D721Med (cell line): ENCODE measurements at regions not wholly inside any gene's neighbourhood (a gene's known extent, or its start where the extent isn't known, plus 50 kb on each side); places are given as distances from the start of the nearest gene placed in this dataset.

Experiments used
- DNase-seq: peaks from one replicate; pipeline ENCODE4 v3.0.0; 2011; ENCODE audit warnings: low spot score; ENCODE audit not compliant: insufficient read length
- FAIRE-seq: peaks from 2 replicates; lab custom pipeline; 2011; peaks lifted over from hg19 to GRCh38; lab: Jason Lieb, UNC
- TF ChIP-seq, protein P1 (sequence below): IDR thresholded peaks from 2 replicates; pipeline ENCODE4 v1.5.1; 2012; ENCODE audit warnings: mild to moderate bottlenecking, control low read depth; ENCODE audit not compliant: insufficient read depth; ENCODE audit errors: missing control alignments

DNA sequence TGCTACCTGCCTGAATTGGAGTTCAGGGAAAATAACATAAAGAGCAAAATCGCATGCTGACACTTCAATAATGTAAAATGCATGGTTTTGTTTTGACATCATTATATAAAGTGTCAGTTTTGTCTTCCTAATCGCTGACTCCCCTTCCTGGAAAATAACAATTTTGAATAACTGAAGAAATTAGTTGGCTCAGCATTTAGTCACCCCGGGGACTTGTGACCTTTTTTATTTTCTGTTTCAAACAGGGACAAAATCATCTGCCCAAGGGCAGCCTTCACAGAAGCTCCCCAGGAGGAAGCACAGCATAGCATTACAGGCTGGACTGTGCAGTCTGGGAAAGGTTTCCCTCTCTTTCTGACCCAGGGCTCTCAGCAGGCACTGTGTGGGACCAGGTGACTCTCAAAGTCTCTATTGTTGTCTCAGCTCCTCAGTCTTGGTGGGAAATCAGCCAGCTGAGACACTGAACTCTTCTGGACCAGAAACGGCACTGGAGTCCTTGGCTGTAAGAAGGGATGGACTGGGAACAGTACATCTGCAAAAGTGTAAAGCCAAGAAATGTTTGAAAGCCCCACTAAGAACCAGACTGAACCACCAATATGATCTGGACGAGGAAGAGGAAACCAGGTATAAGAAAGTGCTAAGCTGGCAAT, 671.3 kb upstream of the KLF4 start:
- FAIRE-seq (no peak), DNase-seq (no peak)
- TF ChIP-seq, protein P1, sequence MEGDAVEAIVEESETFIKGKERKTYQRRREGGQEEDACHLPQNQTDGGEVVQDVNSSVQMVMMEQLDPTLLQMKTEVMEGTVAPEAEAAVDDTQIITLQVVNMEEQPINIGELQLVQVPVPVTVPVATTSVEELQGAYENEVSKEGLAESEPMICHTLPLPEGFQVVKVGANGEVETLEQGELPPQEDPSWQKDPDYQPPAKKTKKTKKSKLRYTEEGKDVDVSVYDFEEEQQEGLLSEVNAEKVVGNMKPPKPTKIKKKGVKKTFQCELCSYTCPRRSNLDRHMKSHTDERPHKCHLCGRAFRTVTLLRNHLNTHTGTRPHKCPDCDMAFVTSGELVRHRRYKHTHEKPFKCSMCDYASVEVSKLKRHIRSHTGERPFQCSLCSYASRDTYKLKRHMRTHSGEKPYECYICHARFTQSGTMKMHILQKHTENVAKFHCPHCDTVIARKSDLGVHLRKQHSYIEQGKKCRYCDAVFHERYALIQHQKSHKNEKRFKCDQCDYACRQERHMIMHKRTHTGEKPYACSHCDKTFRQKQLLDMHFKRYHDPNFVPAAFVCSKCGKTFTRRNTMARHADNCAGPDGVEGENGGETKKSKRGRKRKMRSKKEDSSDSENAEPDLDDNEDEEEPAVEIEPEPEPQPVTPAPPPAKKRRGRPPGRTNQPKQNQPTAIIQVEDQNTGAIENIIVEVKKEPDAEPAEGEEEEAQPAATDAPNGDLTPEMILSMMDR, result no peak

DNA sequence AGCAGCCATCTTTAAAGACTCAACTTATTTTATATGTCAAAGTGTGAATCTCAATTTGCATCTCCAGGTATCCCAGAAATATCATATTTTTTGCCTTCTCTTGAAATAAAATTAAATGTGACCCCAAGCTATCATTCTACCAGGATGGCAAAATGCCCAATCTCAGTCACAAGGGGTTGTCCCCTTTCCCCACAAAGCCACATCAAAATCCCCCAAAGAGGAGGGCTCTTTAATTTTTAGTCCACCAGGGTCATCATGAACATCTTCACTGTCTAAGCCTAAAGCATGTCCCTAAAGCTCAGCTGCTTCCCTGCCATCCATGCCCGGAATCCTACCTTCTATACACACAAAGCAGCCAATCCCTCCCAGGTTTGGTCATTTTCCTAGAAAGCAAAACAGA, 670.5 kb upstream of the KLF4 start:
- TF ChIP-seq, protein P1, result no peak
- FAIRE-seq (no peak), DNase-seq (no peak)

DNA sequence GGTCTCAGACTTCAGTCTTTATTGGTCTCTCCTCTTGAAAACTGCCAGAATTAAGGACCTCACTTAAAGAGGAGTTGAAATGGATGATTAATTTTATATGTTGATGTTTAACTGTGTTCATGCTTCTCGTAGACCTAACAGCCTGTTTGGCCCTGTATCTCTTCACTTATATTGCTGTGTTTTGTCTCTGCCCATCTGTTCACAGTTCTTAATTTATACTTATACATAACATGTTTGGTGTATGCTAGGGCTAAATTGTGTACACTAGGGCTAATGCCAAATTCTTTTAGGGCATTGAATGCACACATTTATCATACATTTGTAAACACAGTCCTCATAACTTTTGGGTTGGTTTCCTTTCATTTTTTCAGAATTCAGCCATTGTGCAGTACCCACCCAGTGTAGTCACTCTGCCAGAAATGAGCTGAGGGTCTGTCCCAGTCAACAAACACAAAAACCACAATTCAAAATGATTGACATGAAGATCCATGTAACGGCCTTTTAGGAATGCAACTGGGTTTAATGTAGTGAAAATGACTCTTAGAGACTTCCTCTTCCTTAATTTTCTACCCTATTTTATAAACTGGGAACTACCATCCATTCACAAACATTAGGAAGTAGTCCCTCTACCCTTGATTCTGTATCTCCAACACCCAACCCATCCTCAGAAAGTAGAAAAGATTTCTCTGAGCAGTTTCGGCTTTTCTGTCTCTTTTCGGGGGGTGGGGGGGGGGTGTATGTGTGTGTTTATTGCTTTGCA, 668.8 kb upstream of the KLF4 start:
- TF ChIP-seq, protein P1, result no peak
- FAIRE-seq (no peak), DNase-seq (no peak)

DNA sequence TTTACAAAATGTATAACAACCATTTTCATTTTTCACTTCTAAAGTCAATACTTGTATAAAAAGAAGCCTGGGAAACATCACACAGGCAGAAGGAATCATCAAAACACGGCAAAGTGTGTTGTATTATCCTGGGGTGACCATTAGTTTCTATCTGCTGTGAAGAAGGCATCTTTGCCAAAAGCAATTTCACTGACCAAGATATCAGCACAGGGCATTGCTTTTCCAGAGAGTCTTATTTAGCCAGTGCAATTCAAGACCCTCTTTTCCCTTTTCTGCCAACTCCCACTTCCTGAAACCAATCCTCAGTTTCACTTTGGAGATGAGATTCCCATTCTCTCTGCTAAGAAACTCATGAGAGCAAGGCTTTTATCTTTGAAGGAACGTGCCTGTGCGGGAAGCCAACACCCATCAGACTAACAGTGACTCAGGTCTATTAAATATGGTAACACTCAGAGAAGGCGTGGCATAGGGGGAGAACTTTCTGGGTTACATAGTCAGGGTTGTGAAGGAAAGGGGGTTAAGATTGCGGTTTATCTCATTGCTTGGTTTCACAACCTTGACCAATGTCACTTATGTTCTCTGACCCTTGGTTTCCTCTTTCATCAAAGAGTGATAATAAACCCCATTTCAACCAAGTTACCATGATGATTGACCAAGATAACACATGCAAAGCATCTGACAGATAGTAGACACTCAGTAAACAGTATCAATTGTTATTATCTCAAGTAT, 666.9 kb upstream of the KLF4 start:
- FAIRE-seq, result no peak
- TF ChIP-seq, protein P1, result no peak
- DNase-seq, result no peak

DNA sequence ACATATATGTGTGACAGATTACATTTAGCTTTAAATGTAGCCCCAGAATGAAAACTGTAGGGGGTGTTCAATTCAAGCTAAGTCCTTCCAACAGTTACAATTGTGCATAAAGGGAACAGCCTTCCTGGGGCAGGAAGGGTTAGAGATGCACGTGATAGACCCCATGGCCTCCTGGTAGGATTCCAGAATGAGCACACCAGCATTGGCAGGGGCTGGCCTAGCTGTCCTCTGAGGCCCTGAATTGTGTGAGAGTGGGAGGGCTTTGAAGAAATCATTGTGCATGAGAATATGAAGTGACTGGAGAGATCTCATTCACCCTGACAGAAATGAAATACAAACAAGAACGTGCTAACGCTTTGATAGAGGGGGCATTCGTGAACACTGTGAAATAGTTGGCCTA, 663.8 kb upstream of the KLF4 start:
- DNase-seq (no peak), FAIRE-seq (no peak)
- TF ChIP-seq, protein P1, result no peak

DNA sequence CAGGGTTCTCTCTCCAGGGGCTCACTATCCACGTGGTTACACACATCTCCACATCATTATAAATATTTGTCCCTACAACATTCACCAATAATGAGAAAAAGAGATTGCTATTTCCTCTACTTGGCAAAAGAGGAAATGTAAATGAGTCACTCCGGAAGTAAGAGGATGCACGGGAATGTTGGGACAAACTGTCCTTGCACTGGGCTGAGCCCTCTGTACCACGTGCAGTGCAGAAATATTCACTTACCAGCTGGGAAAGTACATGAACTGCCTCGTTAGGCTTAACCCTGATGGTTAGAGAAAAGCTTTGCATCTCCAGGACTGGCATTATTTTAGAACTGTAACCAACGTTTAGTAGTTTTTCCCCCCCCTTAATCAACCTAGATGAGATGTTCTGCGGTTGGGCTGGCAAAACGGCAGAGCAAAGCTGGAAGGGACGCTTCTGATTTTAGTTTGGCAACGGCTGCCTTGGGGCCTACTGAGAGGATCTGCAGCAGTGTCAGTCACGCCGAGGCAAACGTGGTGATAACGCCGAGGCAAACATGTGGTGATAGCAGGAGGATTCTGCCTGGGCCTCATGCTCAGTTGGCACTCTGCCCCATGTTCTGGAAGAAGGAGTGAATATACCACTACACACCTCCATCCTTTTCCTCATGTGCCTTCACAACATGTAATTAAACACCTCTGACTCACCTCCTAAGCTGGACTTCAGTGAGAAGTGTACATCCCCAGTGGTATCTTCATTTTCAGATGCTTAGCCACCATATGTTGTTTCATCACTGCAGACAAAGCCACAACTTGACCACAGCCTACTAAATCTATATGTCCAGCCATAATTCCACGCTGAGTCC, 661.4 kb upstream of the KLF4 start:
- DNase-seq (no peak), FAIRE-seq (no peak)
- TF ChIP-seq, protein P1, result no peak
